OCI-LY3 (cell line): ENCODE measurements at regions not wholly inside any gene's neighbourhood (a gene's known extent, or its start where the extent isn't known, plus 50 kb on each side); places are given as distances from the start of the nearest gene placed in this dataset.
"Not testable (repeated sequence)": the region's sequence is repeated elsewhere in the genome, so short reads cannot be mapped to it uniquely, and the experiment has no call there.

Experiments used
- H2AFZ ChIP-seq: fragments of 200-600, 300-600 bp; shearing (Covaris generic); 2 replicates; pipeline ENCODE4 v1.6.0; 2014; ENCODE audit warnings: antibody characterized with exemption, low read depth, low read length
- H3K27ac ChIP-seq: fragments of 200-600, 300-600 bp; sonication (generic); 2 replicates; pipeline ENCODE4 v1.5.1; 2014; ENCODE audit warnings: mild to moderate bottlenecking, low read length, moderate library complexity, mixed read lengths
- H3K27me3 ChIP-seq: fragments of 200-600, 300-600 bp; sonication (generic); 2 replicates; pipeline ENCODE4 v1.6.1; 2014; ENCODE audit warnings: low read depth, low read length, mixed read lengths
- H3K36me3 ChIP-seq: fragments of 200-600, 300-600 bp; sonication (generic); replicated peaks from 2 replicates; pipeline ENCODE3; 2014; ENCODE audit warnings: low read depth, low read length, mixed read lengths
- H3K4me1 ChIP-seq: fragments of 300-600, 200-600 bp; sonication (generic); 2 replicates; pipeline ENCODE4 v1.6.1; 2014; ENCODE audit warnings: low read length, mixed read lengths
- H3K4me2 ChIP-seq: fragments of 200-600, 300-600 bp; sonication (generic); 2 replicates; pipeline ENCODE4 v1.6.1; 2014; ENCODE audit warnings: low read length, mixed read lengths
- H3K4me3 ChIP-seq: fragments of 300-600, 200-600 bp; sonication (generic); 2 replicates; pipeline ENCODE4 v1.5.1; 2014; ENCODE audit warnings: antibody characterized with exemption, mild to moderate bottlenecking, low read length, moderate library complexity
- H3K79me2 ChIP-seq: fragments of 300-600, 200-600 bp; shearing (Covaris generic); 2 replicates; pipeline ENCODE4 v1.6.1; 2014; ENCODE audit warnings: mild to moderate bottlenecking, low read length, mixed read lengths
- H3K9ac ChIP-seq: fragments of 300-600, 200-600 bp; shearing (Covaris generic); 2 replicates; pipeline ENCODE4 v1.6.0; 2014; ENCODE audit warnings: mild to moderate bottlenecking, low read length, moderate library complexity
- H3K9me3 ChIP-seq: fragments of 200-600, 300-600 bp; shearing (Covaris generic); 2 replicates; pipeline ENCODE4 v1.6.1; 2014; ENCODE audit warnings: low read length, mixed read lengths; ENCODE audit not compliant: insufficient read depth
- H4K20me1 ChIP-seq: fragments of 200-600, 300-600 bp; sonication (generic); 2 replicates; pipeline ENCODE4 v1.6.1; 2016; ENCODE audit warnings: low read length, mixed read lengths; ENCODE audit not compliant: insufficient read depth
- EZH2phosphoT487 ChIP-seq: fragments of 200-600 bp; shearing (Covaris generic); IDR thresholded peaks from 2 replicates; pipeline ENCODE4 v1.6.1; 2018; ENCODE audit warnings: antibody characterized with exemption, mixed run types, low read depth
- TF ChIP-seq, protein P1 (sequence below): fragments of 200-600, 300-600 bp; sonication (generic); IDR thresholded peaks from 2 replicates; pipeline ENCODE4 v1.5.1; 2014; ENCODE audit warnings: antibody characterized with exemption, low read length, low read depth

DNA sequence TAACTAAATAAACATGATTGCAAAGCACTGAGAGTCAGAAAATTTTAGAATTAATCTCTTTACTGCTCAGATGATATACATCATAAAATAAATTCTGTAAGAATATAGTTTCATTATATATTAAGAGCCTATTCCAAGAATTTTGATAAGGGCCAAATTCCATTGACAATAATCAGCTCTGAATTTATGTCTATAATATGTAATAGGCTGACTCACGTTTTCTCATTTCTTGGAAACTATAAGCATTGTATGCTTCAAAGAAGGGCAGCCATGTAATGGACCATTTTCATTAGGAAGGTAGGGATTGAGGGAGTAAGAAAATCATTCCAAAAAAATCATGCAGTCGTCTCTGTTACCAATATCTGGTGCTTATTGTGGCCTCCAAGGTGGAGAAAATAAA lies 315.9 kb downstream of the ZIC4 start:
- TF ChIP-seq EZH2phosphoT487, result no peak
- TF ChIP-seq, protein P1, sequence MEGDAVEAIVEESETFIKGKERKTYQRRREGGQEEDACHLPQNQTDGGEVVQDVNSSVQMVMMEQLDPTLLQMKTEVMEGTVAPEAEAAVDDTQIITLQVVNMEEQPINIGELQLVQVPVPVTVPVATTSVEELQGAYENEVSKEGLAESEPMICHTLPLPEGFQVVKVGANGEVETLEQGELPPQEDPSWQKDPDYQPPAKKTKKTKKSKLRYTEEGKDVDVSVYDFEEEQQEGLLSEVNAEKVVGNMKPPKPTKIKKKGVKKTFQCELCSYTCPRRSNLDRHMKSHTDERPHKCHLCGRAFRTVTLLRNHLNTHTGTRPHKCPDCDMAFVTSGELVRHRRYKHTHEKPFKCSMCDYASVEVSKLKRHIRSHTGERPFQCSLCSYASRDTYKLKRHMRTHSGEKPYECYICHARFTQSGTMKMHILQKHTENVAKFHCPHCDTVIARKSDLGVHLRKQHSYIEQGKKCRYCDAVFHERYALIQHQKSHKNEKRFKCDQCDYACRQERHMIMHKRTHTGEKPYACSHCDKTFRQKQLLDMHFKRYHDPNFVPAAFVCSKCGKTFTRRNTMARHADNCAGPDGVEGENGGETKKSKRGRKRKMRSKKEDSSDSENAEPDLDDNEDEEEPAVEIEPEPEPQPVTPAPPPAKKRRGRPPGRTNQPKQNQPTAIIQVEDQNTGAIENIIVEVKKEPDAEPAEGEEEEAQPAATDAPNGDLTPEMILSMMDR, result no peak
- no peak overlapping the region for H3K4me3 ChIP-seq
- H3K27ac ChIP-seq, result no peak overlapping the region
- H3K9ac ChIP-seq, result no peak overlapping the region
- no peaks in the 10 kb centered on the region for H3K27me3 ChIP-seq
- H3K4me1 ChIP-seq, result no peaks in the 10 kb centered on the region
- no peaks in the 10 kb centered on the region for H3K36me3 ChIP-seq
- H4K20me1 ChIP-seq, result no peaks in the 10 kb centered on the region
- no peak overlapping the region for H3K4me2 ChIP-seq
- H2AFZ ChIP-seq, result no peak overlapping the region
- no peaks in the 10 kb centered on the region for H3K79me2 ChIP-seq
- no peaks in the 10 kb centered on the region for H3K9me3 ChIP-seq

- Histone ChIP-seq H3K79me2 (no peaks in the 10 kb centered on the region), H3K4me1 (no peaks in the 10 kb centered on the region), H3K9me3 (no peaks in the 10 kb centered on the region), H3K36me3 (no peaks in the 10 kb centered on the region), H2AFZ (peak overlapping the region; percentile 25; the same call in 1 of the 2 replicates), H4K20me1 (no peaks in the 10 kb centered on the region), H3K4me3 (no peak overlapping the region), H3K9ac (no peak overlapping the region), H3K4me2 (no peak overlapping the region), H3K27me3 (no peaks in the 10 kb centered on the region), H3K27ac (no peak overlapping the region)
- no peak for TF ChIP-seq EZH2phosphoT487
Observed at GRCh38 chr3:147089286-147089685, 317.1 kb downstream of the ZIC4 start.

- H3K4me3 ChIP-seq, H3K27ac ChIP-seq, H4K20me1 ChIP-seq, H3K36me3 ChIP-seq, H3K27me3 ChIP-seq, H3K4me1 ChIP-seq, H3K9ac ChIP-seq, H2AFZ ChIP-seq, H3K9me3 ChIP-seq, H3K4me2 ChIP-seq, H3K79me2 ChIP-seq: not testable (repeated sequence)
Observed at GRCh38 chr3:147059500-147059899, 346.8 kb downstream of the ZIC4 start.

- TF ChIP-seq, protein P1, result no peak
- Histone ChIP-seq H3K9ac (no peak overlapping the region), H3K4me2 (no peak overlapping the region), H3K4me3 (no peak overlapping the region), H4K20me1 (no peaks in the 10 kb centered on the region), H3K36me3 (no peaks in the 10 kb centered on the region), H3K9me3 (no peaks in the 10 kb centered on the region), H3K4me1 (no peaks in the 10 kb centered on the region), H3K27me3 (no peaks in the 10 kb centered on the region), H3K27ac (no peak overlapping the region), H2AFZ (no peak overlapping the region), H3K79me2 (no peaks in the 10 kb centered on the region)
Observed at GRCh38 chr3:147049821-147050220, 356.5 kb downstream of the ZIC4 start.

DNA sequence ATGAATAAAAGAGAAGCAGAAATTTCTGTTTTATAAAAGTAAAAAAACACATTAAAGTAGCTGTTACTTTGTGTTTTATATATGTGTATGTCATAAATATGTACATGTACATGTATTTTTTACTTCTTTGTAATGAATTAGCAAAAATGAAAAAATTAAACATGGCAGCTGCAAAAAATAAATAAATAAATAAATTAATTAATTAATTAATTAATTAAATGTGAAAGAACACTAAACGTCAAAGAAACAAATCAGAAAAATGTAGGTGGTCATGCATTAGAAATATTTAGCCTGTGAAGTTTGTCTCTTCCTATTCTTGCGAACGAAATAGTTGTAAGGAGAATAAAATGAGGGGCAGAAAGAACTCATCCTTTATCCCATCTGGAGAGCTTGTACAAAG lies 357.0 kb downstream of the ZIC4 start:
- Histone ChIP-seq H3K36me3 (no peaks in the 10 kb centered on the region), H3K4me3 (no peak overlapping the region), H4K20me1 (no peaks in the 10 kb centered on the region), H3K27me3 (no peaks in the 10 kb centered on the region), H3K9ac (no peak overlapping the region), H2AFZ (no peak overlapping the region), H3K4me2 (no peak overlapping the region), H3K27ac (no peak overlapping the region), H3K4me1 (no peaks in the 10 kb centered on the region), H3K9me3 (no peaks in the 10 kb centered on the region), H3K79me2 (no peaks in the 10 kb centered on the region)
- TF ChIP-seq, protein P1, result no peak
- TF ChIP-seq EZH2phosphoT487, result no peak
